H9 (cell line): ENCODE measurements at regions not wholly inside any gene's neighbourhood (a gene's known extent, or its start where the extent isn't known, plus 50 kb on each side); places are given as distances from the start of the nearest gene placed in this dataset.

Experiments
- DNase-seq: peaks from one replicate; pipeline ENCODE4 v3.0.0-alpha.2; 2017
- H2AFZ ChIP-seq: one replicate; pipeline ENCODE4 v1.6.1; 2013; ENCODE audit warnings: mild to moderate bottlenecking, low read length, control low read depth, moderate library complexity
- H2AK5ac ChIP-seq: 2 replicates; pipeline ENCODE4 v1.6.1; 2013; ENCODE audit warnings: low read length, control low read depth, mixed read lengths; ENCODE audit not compliant: insufficient read length
- H2BK120ac ChIP-seq: one replicate; pipeline ENCODE4 v1.6.1; 2013; ENCODE audit warnings: low read depth, mild to moderate bottlenecking, low read length, control low read depth, inconsistent platforms; ENCODE audit not compliant: poor library complexity, severe bottlenecking
- H2BK12ac ChIP-seq: 2 replicates; pipeline ENCODE4 v1.6.1; 2013; ENCODE audit warnings: low read length, control low read depth, mixed read lengths, low read depth; ENCODE audit not compliant: insufficient read length
- H2BK15ac ChIP-seq: 2 replicates; pipeline ENCODE4 v1.6.1; 2013; ENCODE audit warnings: low read depth, low read length, control low read depth
- H2BK20ac ChIP-seq: one replicate; pipeline ENCODE4 v1.6.1; 2013; ENCODE audit warnings: low read depth, mild to moderate bottlenecking, low read length, control low read depth, inconsistent platforms; ENCODE audit not compliant: poor library complexity, severe bottlenecking
- H2BK5ac ChIP-seq: 2 replicates; pipeline ENCODE4 v1.6.1; 2013; ENCODE audit warnings: low read length, control low read depth, mixed read lengths; ENCODE audit not compliant: insufficient read length
- H3K14ac ChIP-seq: 2 replicates; pipeline ENCODE4 v1.6.1; 2013; ENCODE audit warnings: low read length, control low read depth; ENCODE audit not compliant: insufficient read depth
- H3K18ac ChIP-seq: 2 replicates; pipeline ENCODE4 v1.6.1; 2013; ENCODE audit warnings: low read depth, mild to moderate bottlenecking, mixed read lengths, low read length, control low read depth; ENCODE audit not compliant: insufficient read length
- H3K23ac ChIP-seq: 2 replicates; pipeline ENCODE4 v1.6.1; 2013; ENCODE audit warnings: low read length, control low read depth, mixed read lengths, low read depth; ENCODE audit not compliant: insufficient read length
- H3K23me2 ChIP-seq: 2 replicates; pipeline ENCODE4 v1.6.1; 2013; ENCODE audit warnings: low read depth, mild to moderate bottlenecking, mixed read lengths, low read length, control low read depth; ENCODE audit not compliant: insufficient read length, poor library complexity, severe bottlenecking
- H3K27ac ChIP-seq: 2 replicates; pipeline ENCODE4 v1.5.1; 2013; ENCODE audit warnings: low read length, control low read depth, mixed read lengths, low read depth; ENCODE audit not compliant: insufficient read length
- H3K27me3 ChIP-seq: 2 replicates; pipeline ENCODE4 v1.6.1; 2013; ENCODE audit warnings: low read length, control low read depth, inconsistent platforms; ENCODE audit not compliant: insufficient read depth
- H3K4ac ChIP-seq: 2 replicates; pipeline ENCODE4 v1.6.1; 2013; ENCODE audit warnings: low read depth, mild to moderate bottlenecking, control low read depth, inconsistent platforms, low read length, moderate library complexity
- H3K4me1 ChIP-seq: 2 replicates; pipeline ENCODE4 v1.6.1; 2013; ENCODE audit warnings: low read length, control low read depth, inconsistent platforms; ENCODE audit not compliant: insufficient read depth
- H3K4me2 ChIP-seq: 2 replicates; pipeline ENCODE4 v1.6.1; 2013; ENCODE audit warnings: low read length, control low read depth, mixed read lengths; ENCODE audit not compliant: insufficient read length, insufficient read depth
- H3K56ac ChIP-seq: 2 replicates; pipeline ENCODE4 v1.6.1; 2013; ENCODE audit warnings: low read depth, mild to moderate bottlenecking, mixed read lengths, low read length, control low read depth; ENCODE audit not compliant: insufficient read length
- H3K79me1 ChIP-seq: 2 replicates; pipeline ENCODE4 v1.6.1; 2013; ENCODE audit warnings: low read depth, mild to moderate bottlenecking, moderate library complexity, low read length, control low read depth, inconsistent platforms; ENCODE audit not compliant: insufficient read depth, poor library complexity, severe bottlenecking
- H3K79me2 ChIP-seq: 2 replicates; pipeline ENCODE4 v1.6.1; 2013; ENCODE audit warnings: low read length, control low read depth, inconsistent platforms; ENCODE audit not compliant: insufficient read depth
- H3K9ac ChIP-seq: 2 replicates; pipeline ENCODE4 v1.6.1; 2013; ENCODE audit warnings: low read length, control low read depth, mixed read lengths; ENCODE audit not compliant: insufficient read length; ENCODE audit errors: extremely low read depth
- H3K9me3 ChIP-seq: one replicate; pipeline ENCODE4 v1.6.1; 2013; ENCODE audit warnings: low read depth, low read length, inconsistent platforms; ENCODE audit not compliant: control insufficient read depth
- H3T11ph ChIP-seq: one replicate; pipeline ENCODE4 v1.6.1; 2013; ENCODE audit warnings: mild to moderate bottlenecking, low read length, control low read depth, inconsistent platforms
- H4K20me1 ChIP-seq: one replicate; pipeline ENCODE4 v1.6.1; 2013; ENCODE audit not compliant: control insufficient read depth, insufficient read length, insufficient read depth
- H4K5ac ChIP-seq: 2 replicates; pipeline ENCODE4 v1.6.1; 2013; ENCODE audit warnings: low read depth, mild to moderate bottlenecking, mixed read lengths, low read length, control low read depth; ENCODE audit not compliant: insufficient read length
- H4K8ac ChIP-seq: replicated peaks from 2 replicates; pipeline ENCODE4 v1.6.1; 2013; ENCODE audit warnings: low read length, control low read depth, mixed read lengths, low read depth; ENCODE audit not compliant: insufficient read length
- H4K91ac ChIP-seq: 2 replicates; pipeline ENCODE4 v1.6.1; 2013; ENCODE audit warnings: low read depth, mild to moderate bottlenecking, moderate library complexity, mixed read lengths, low read length, control low read depth; ENCODE audit not compliant: insufficient read length
- H3K27ac Mint-ChIP-seq, 3 experiments: 2 replicates in 2 of 3; 3 replicates in 1 of 3; pipeline ENCODE4 v1.8.0; 2020 to 2021; ENCODE audit warnings: mixed read lengths in 3 of 3, mild to moderate bottlenecking in 1 of 3, moderate library complexity in 1 of 3
- H3K27me3 Mint-ChIP-seq: 2 replicates; pipeline ENCODE4 v1.8.0; 2021; ENCODE audit warnings: low read depth, mild to moderate bottlenecking, moderate library complexity, mixed read lengths
- H3K36me3 Mint-ChIP-seq, 3 experiments: 2 replicates in 2 of 3; 3 replicates in 1 of 3; pipeline ENCODE4 v1.8.0; 2020 to 2021; ENCODE audit warnings: low read depth in 3 of 3, mixed read lengths in 3 of 3; ENCODE audit not compliant: insufficient read depth in 1 of 3
- H3K4me1 Mint-ChIP-seq, 2 experiments: 2 replicates each; pipeline ENCODE4 v1.8.0; 2020; ENCODE audit warnings: mixed read lengths in 2 of 2
- H3K4me3 Mint-ChIP-seq, 2 experiments: 2 replicates in 1 of 2; 3 replicates in 1 of 2; pipeline ENCODE4 v1.8.0; 2020 to 2021; ENCODE audit warnings: mild to moderate bottlenecking in 2 of 2, mixed read lengths in 2 of 2, moderate library complexity in 1 of 2
- H3K9me3 Mint-ChIP-seq, 2 experiments: 2 replicates in 1 of 2; 3 replicates in 1 of 2; pipeline ENCODE4 v1.8.0; 2020; ENCODE audit warnings: mild to moderate bottlenecking in 2 of 2, mixed read lengths in 2 of 2, moderate library complexity in 1 of 2
- WGBS: extraction: QIAGEN DNeasy Blood & Tissue Kit; methylation state at CpG from one replicate; pipeline ENCODE4 v1.1.7; 2013; ENCODE audit warnings: missing lambda C conversion rate, low lambda C conversion rate, mixed read lengths; ENCODE audit not compliant: insufficient read length; ENCODE audit errors: extremely low coverage; 5-methylcytosine and 5-hydroxymethylcytosine counted together
- TF ChIP-seq, protein P1 (sequence below): fragments of 200-600 bp; sonication (generic); conservative IDR thresholded peaks from 3 replicates; pipeline ENCODE4 v1.8.0; 2021; ENCODE audit warnings: antibody characterized with exemption, mild to moderate bottlenecking

DNA sequence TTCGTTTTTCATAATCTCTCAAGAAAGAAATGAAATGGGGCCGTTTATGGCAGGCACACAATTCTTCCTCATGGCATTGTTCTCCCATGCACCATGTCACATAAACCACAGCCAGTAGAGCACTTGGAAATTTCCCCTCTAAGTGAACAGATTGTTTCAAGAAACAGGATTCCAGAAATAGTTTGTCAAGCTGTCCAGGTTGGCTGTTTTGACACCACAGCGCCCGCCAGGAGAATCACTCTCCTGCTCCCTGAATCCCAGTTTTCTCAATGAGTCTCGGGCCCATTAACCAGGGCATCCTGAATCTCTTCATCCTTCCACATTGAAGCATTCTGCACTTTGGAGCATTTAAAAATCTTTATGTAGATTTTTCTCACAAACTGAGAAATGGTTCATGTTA, 172.2 kb upstream of the NEBL start:
- Mint-ChIP-seq H3K4me1 (peaks cover 14 to 16% of the 10 kb centered on the region in 2 experiments), H3K36me3 (no peaks in the 10 kb centered on the region; a peak in 1 of 7 replicates), H3K27me3 (no peaks in the 10 kb centered on the region), H3K4me3 (no peak overlapping the region), H3K9me3 (no peaks in the 10 kb centered on the region), H3K27ac (no peak overlapping the region; a peak in 1 of 7 replicates)
- Histone ChIP-seq H4K5ac (no peak overlapping the region), H3K4ac (no peak overlapping the region), H3K4me2 (no peak overlapping the region), H3K14ac (no peak overlapping the region), H3K23ac (no peak overlapping the region), H2BK12ac (no peak overlapping the region), H3K9me3 (no peaks in the 10 kb centered on the region), H3K9ac (no peak overlapping the region), H3K18ac (no peak overlapping the region), H2BK120ac (no peak overlapping the region), H3K23me2 (no peaks in the 10 kb centered on the region), H2AFZ (no peak overlapping the region), H3K27me3 (no peaks in the 10 kb centered on the region), H2BK5ac (no peak overlapping the region), H3K79me1 (no peaks in the 10 kb centered on the region), H3K4me1 (no peaks in the 10 kb centered on the region; the same call in 1 of the 2 replicates), H3K56ac (no peak overlapping the region), H4K20me1 (no peaks in the 10 kb centered on the region), H3T11ph (no peak overlapping the region), H3K79me2 (no peaks in the 10 kb centered on the region), H2BK15ac (no peak overlapping the region), H3K27ac (no peak overlapping the region), H4K91ac (no peak overlapping the region), H4K8ac (no peak overlapping the region), H2AK5ac (no peak overlapping the region), H2BK20ac (no peak overlapping the region)
- DNase-seq, result no peak
- WGBS, result no CpG with 5 or more reads among the region's 5 CpGs
- TF ChIP-seq, protein P1, sequence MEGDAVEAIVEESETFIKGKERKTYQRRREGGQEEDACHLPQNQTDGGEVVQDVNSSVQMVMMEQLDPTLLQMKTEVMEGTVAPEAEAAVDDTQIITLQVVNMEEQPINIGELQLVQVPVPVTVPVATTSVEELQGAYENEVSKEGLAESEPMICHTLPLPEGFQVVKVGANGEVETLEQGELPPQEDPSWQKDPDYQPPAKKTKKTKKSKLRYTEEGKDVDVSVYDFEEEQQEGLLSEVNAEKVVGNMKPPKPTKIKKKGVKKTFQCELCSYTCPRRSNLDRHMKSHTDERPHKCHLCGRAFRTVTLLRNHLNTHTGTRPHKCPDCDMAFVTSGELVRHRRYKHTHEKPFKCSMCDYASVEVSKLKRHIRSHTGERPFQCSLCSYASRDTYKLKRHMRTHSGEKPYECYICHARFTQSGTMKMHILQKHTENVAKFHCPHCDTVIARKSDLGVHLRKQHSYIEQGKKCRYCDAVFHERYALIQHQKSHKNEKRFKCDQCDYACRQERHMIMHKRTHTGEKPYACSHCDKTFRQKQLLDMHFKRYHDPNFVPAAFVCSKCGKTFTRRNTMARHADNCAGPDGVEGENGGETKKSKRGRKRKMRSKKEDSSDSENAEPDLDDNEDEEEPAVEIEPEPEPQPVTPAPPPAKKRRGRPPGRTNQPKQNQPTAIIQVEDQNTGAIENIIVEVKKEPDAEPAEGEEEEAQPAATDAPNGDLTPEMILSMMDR, result no peak
